Stimulated activated CD4-positive, alpha-beta T cell treated with anti-CD3 and anti-CD28 coated beads, Interleukin-12 subunit alpha, Interleukin-12 subunit beta, amount 100 ng/mL, for 4 hours (primary cell): ENCODE measurements at regions not wholly inside any gene's neighbourhood (a gene's known extent, or its start where the extent isn't known, plus 50 kb on each side); places are given as distances from the start of the nearest gene placed in this dataset.

Source experiments
- DNase-seq: peaks from one replicate; pipeline ENCODE4 v3.0.0-alpha.2; 2020

- no peak for DNase-seq
Measured at GRCh38 chr2:6704077-6704476, 161.6 kb downstream of the CMPK2 start.

GRCh38 chr2:6721395-6721794 lies 144.3 kb downstream of the CMPK2 start:
- no peak for DNase-seq

- no peak for DNase-seq
Measured at GRCh38 chr2:6722574-6722973, 143.1 kb downstream of the CMPK2 start.

GRCh38 chr2:6723865-6724604 lies 141.7 kb downstream of the CMPK2 start:
- no peak for DNase-seq

- DNase-seq: no peak
Measured at GRCh38 chr2:6724605-6725140, 141.0 kb downstream of the CMPK2 start.

GRCh38 chr2:6728156-6728555 lies 137.6 kb downstream of the CMPK2 start:
- DNase-seq: no peak

GRCh38 chr2:6730003-6730402 lies 135.7 kb downstream of the CMPK2 start:
- no peak for DNase-seq

- DNase-seq: no peak
Measured at GRCh38 chr2:6730649-6731532, 134.8 kb downstream of the CMPK2 start.

- no peak for DNase-seq
Measured at GRCh38 chr2:6739547-6739946, 126.2 kb downstream of the CMPK2 start.

GRCh38 chr2:6741229-6741628 lies 124.5 kb downstream of the CMPK2 start:
- DNase-seq: no peak

GRCh38 chr2:6744038-6744437 lies 121.7 kb downstream of the CMPK2 start:
- DNase-seq: no peak

GRCh38 chr2:6747433-6747832 lies 118.3 kb downstream of the CMPK2 start:
- no peak for DNase-seq

GRCh38 chr2:6748406-6749067 lies 117.2 kb downstream of the CMPK2 start:
- no peak for DNase-seq

- no peak for DNase-seq
Measured at GRCh38 chr2:6749962-6750361, 115.7 kb downstream of the CMPK2 start.

- no peak for DNase-seq
Measured at GRCh38 chr2:6750411-6751158, 115.1 kb downstream of the CMPK2 start.

- DNase-seq: no peak
Measured at GRCh38 chr2:6754419-6754818, 111.3 kb downstream of the CMPK2 start.

GRCh38 chr2:6755456-6755855 lies 110.3 kb downstream of the CMPK2 start:
- no peak for DNase-seq

GRCh38 chr2:6757215-6757614 lies 108.5 kb downstream of the CMPK2 start:
- no peak for DNase-seq

- no peak for DNase-seq
Measured at GRCh38 chr2:6759689-6760088, 106.0 kb downstream of the CMPK2 start.

GRCh38 chr2:6760132-6760531 lies 105.6 kb downstream of the CMPK2 start:
- no peak for DNase-seq

GRCh38 chr2:6764968-6765723 lies 100.6 kb downstream of the CMPK2 start:
- no peak for DNase-seq

GRCh38 chr2:6769346-6769745 lies 96.4 kb downstream of the CMPK2 start:
- DNase-seq: no peak
